AG04449 (cell line): ENCODE measurements at regions not wholly inside any gene's neighbourhood (a gene's known extent, or its start where the extent isn't known, plus 50 kb on each side); places are given as distances from the start of the nearest gene placed in this dataset.

Experiments
- CTCF ChIA-PET: fragments of 350-600 bp; formaldehyde crosslinking; extraction: SDS; loops from one replicate; lab custom pipeline; 2021; ENCODE audit warnings: antibody characterized with exemption; lab: Yijun Ruan, JAX
- POLR2A ChIA-PET: fragments of 400-600, 350-600 bp; formaldehyde crosslinking; extraction: SDS; loops from one replicate; lab custom pipeline; 2020; ENCODE audit warnings: antibody characterized with exemption, inconsistent platforms; lab: Yijun Ruan, JAX
- DNase-seq: peaks from one replicate; pipeline ENCODE4 v3.0.0-alpha.2; 2010; ENCODE audit warnings: low read depth, low spot score
- H3K4me3 ChIP-seq: 2 replicates; pipeline ENCODE4 v1.5.1; 2011; ENCODE audit warnings: low read depth, mild to moderate bottlenecking, control low read depth, low read length
- TF ChIP-seq, protein P1 (sequence below): IDR thresholded peaks from one replicate; pipeline ENCODE4 v1.5.1; 2011; ENCODE audit warnings: mild to moderate bottlenecking, moderate library complexity, low read length, control low read depth, inconsistent platforms; ENCODE audit not compliant: insufficient read depth; ENCODE audit errors: missing control alignments

- TF ChIP-seq, protein P1, sequence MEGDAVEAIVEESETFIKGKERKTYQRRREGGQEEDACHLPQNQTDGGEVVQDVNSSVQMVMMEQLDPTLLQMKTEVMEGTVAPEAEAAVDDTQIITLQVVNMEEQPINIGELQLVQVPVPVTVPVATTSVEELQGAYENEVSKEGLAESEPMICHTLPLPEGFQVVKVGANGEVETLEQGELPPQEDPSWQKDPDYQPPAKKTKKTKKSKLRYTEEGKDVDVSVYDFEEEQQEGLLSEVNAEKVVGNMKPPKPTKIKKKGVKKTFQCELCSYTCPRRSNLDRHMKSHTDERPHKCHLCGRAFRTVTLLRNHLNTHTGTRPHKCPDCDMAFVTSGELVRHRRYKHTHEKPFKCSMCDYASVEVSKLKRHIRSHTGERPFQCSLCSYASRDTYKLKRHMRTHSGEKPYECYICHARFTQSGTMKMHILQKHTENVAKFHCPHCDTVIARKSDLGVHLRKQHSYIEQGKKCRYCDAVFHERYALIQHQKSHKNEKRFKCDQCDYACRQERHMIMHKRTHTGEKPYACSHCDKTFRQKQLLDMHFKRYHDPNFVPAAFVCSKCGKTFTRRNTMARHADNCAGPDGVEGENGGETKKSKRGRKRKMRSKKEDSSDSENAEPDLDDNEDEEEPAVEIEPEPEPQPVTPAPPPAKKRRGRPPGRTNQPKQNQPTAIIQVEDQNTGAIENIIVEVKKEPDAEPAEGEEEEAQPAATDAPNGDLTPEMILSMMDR, result no peak
Measured at GRCh38 chr1:106921186-106921585, 135.3 kb upstream of the PRMT6 start.

GRCh38 chr1:106924360-106924759, 132.1 kb upstream of the PRMT6 start:
- TF ChIP-seq, protein P1, result no peak

More at GRCh38 chr1:106921186-106921585, 135.3 kb upstream of the PRMT6 start:
- no peak overlapping the region for H3K4me3 ChIP-seq
- POLR2A ChIA-PET, result no interaction called here
- CTCF ChIA-PET, result interaction anchor here (0.6 kb wide), 1 partner anchor 386 kb away, joined by 4 read pairs; no protein-coding TSS in a partner anchor
- DNase-seq, result no peak

GRCh38 chr1:106925750-106926149, 130.7 kb upstream of the PRMT6 start:
- H3K4me3 ChIP-seq, result no peak overlapping the region
- POLR2A ChIA-PET, result no interaction called here
- TF ChIP-seq, protein P1, result no peak
- no peak for DNase-seq
- CTCF ChIA-PET, result no interaction called here

More at GRCh38 chr1:106924360-106924759, 132.1 kb upstream of the PRMT6 start:
- no peak overlapping the region for H3K4me3 ChIP-seq
- peak; percentile 12 for DNase-seq
- ChIA-PET POLR2A (no interaction called here), CTCF (interaction anchor here (0.5 to 0.8 kb wide), 2 partner anchors 12 to 540 kb away, joined by 3 to 4 read pairs; no protein-coding TSS in a partner anchor)

DNA sequence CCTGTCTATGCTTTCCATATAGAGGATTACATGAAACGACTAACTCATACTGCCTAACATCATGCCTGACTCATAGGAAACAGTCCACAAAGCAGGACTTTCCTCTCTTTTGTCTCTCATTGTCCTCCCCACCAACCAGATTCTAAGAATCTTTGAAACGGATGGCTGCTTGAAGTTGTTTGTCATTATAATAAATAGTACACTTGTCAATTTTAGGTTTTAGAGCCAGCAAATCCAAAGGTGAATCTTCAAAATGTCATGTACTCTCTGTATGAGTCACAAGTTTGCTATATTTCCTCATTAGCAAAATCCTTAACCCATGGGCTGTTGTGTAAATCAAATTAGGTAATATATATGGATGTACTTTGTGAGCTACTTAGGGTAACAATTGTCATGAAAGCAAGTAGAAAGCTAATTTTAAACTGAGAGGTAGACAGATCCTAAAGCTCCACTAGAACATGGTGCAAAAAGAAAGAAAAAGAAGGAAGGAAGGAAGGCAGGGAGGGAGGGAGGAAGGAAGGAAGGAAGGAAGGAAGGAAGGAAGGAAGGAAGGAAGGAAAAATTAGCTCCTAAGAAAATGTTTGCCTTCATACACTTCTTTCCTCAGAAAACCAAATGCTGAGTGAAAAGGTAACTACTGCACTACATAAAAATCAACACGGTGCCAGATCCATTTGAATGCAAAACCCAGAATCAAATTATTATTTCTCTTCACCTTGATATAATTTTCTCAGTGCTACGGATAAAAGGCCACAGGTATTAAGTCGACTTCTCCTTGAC, 129.5 kb upstream of the PRMT6 start:
- TF ChIP-seq, protein P1, result no peak
- H3K4me3 ChIP-seq, result no peak overlapping the region
- DNase-seq, result no peak
- ChIA-PET CTCF (no interaction called here), POLR2A (no interaction called here)

DNA sequence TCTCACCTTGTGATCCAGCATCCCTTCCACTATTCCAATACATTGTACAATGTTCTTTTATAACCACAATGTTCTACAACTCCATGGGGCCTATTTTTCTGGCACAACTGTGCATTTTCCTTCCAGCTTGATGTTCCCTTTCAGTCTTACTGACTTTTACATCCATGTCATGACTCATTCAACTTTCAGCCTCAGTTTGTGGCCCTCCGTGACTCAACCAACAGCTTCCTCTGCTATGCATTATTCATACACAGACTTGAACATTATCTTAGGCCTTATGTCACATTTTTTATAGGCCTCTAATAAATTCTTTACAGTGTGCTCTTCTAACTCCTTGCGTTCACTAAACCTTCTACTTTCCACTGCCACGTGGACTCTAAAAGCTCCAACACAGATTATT, 119.4 kb upstream of the PRMT6 start:
- TF ChIP-seq, protein P1, result no peak
- POLR2A ChIA-PET, result interaction anchor here (0.6 kb wide), 1 partner anchor 25 kb away, joined by 3 read pairs; no protein-coding TSS in a partner anchor
- peak; percentile 90 for DNase-seq
- CTCF ChIA-PET, result interaction anchor here (1.3 kb wide), 1 partner anchor 30 kb away, joined by 3 read pairs; no protein-coding TSS in a partner anchor
- H3K4me3 ChIP-seq, result no peak overlapping the region

- DNase-seq, result no peak
- CTCF ChIA-PET, result no interaction called here
- POLR2A ChIA-PET, result no interaction called here
- no peak overlapping the region for H3K4me3 ChIP-seq
- TF ChIP-seq, protein P1, result no peak
Measured at GRCh38 chr1:106944721-106945120, 111.8 kb upstream of the PRMT6 start.
